ENCODE measurements at regions not wholly inside any gene's neighbourhood (a gene's known extent, or its start where the extent isn't known, plus 50 kb on each side); places are given as distances from the start of the nearest gene placed in this dataset.

DNA sequence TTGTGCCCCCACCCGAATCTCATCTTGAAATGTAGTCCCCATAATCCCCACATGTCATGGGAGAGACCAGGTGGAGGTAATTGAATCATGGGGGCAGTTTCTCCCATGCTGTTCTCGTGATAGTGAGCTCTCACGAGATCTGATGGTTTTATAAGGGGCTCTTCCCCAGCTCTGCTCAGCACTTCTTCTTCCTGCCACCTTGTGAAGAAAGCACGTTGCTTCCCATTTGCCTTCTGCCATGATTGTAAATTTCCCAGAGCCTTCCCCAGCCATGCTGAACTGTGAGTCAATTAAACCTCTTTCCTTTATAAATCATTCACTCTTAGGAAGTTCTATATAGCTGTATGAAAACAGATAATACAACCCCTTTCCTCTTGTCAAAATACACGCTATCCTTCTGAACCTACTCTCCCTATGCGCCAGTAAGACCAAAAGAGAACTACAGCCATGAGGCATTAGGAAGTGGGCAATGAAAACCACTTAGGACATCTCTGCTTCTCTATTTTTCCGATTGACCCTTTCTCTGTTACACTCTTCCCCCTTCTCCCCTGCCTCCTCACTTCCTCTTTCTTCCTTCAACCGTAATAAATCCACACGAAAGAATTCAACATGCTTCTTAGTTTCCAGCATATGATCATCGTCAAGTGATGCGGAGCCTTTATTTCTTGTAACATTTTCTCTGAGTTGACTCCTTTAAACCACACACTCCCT, 101.2 kb upstream of the WDR11 start:
- TF ChIP-seq, protein P1, sequence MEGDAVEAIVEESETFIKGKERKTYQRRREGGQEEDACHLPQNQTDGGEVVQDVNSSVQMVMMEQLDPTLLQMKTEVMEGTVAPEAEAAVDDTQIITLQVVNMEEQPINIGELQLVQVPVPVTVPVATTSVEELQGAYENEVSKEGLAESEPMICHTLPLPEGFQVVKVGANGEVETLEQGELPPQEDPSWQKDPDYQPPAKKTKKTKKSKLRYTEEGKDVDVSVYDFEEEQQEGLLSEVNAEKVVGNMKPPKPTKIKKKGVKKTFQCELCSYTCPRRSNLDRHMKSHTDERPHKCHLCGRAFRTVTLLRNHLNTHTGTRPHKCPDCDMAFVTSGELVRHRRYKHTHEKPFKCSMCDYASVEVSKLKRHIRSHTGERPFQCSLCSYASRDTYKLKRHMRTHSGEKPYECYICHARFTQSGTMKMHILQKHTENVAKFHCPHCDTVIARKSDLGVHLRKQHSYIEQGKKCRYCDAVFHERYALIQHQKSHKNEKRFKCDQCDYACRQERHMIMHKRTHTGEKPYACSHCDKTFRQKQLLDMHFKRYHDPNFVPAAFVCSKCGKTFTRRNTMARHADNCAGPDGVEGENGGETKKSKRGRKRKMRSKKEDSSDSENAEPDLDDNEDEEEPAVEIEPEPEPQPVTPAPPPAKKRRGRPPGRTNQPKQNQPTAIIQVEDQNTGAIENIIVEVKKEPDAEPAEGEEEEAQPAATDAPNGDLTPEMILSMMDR (IDR thresholded peaks at IDR 0.05; ENCODE audit: low read depth, low read length, poor library complexity, severe bottlenecking): no peak
- no peak for TF ChIP-seq EZH2phosphoT487 (IDR thresholded peaks at IDR 0.05; ENCODE audit: borderline replicate concordance, low read length)

All from DOHH2 (cell line).